ENCODE measurements at regions not wholly inside any gene's neighbourhood (a gene's known extent, or its start where the extent isn't known, plus 50 kb on each side); places are given as distances from the start of the nearest gene placed in this dataset.

GRCh38 chr3:66642019-66642418, 141.2 kb upstream of the LRIG1 start:
- no peak for TF ChIP-seq CTCF (conservative IDR thresholded peaks at IDR 0.05)
- no peak for TF ChIP-seq EZH2 (IDR thresholded peaks at IDR 0.05; ENCODE audit: low read depth)
